K562 (cell line): ENCODE measurements at regions not wholly inside any gene's neighbourhood (a gene's known extent, or its start where the extent isn't known, plus 50 kb on each side); places are given as distances from the start of the nearest gene placed in this dataset.

Experiments
- ARID4B ChIP-seq: sonication (generic); formaldehyde crosslinking; IDR thresholded peaks from 2 replicates; pipeline ENCODE4 v1.8.0; 2022; ENCODE audit warnings: mild to moderate bottlenecking, missing genetic modification reagents
- BHLHE40 ChIP-seq: IDR thresholded peaks from 2 replicates; pipeline ENCODE4 v1.6.1; 2011; ENCODE audit warnings: low read length, improper control_type of control experiment
- CEBPG ChIP-seq, 3 experiments: fragments of 200-800 bp in 1 of 3; sonication (Bioruptor generic) in 1 of 3; sonication (generic) in 1 of 3; formaldehyde crosslinking in 1 of 3; IDR thresholded peaks in 2 of 3; conservative IDR thresholded peaks in 1 of 3; 2 replicates each; pipeline versions ENCODE4 v1.6.1 to v1.8.0; 2016 to 2022; ENCODE audit warnings: missing compliant biosample characterization in 2 of 3, missing genetic modification characterization in 2 of 3, mild to moderate bottlenecking in 1 of 3, missing genetic modification reagents in 1 of 3
- CREM ChIP-seq: IDR thresholded peaks from 2 replicates; pipeline ENCODE4 v1.6.1; 2014; ENCODE audit warnings: antibody characterized with exemption, low read depth
- DPF2 ChIP-seq: fragments of 450-650 bp; IDR thresholded peaks from 2 replicates; pipeline ENCODE4 v1.6.1; 2016
- FOSL1 ChIP-seq: fragments of 200-800 bp; sonication (Bioruptor generic); conservative IDR thresholded peaks from 2 replicates; pipeline ENCODE4 v1.6.1; 2016; ENCODE audit warnings: missing genetic modification characterization, missing compliant biosample characterization
- FOXJ2 ChIP-seq: fragments of 200-800 bp; sonication (Bioruptor generic); IDR thresholded peaks from 2 replicates; pipeline ENCODE4 v1.6.1; 2016; ENCODE audit warnings: missing genetic modification characterization, missing compliant biosample characterization
- GTF3C2 ChIP-seq: IDR thresholded peaks from 3 replicates; pipeline ENCODE4 v1.6.1; 2011; ENCODE audit warnings: borderline replicate concordance, mild to moderate bottlenecking, moderate library complexity; ENCODE audit not compliant: insufficient read length; ENCODE audit errors: extremely low read depth
- HDAC3 ChIP-seq: fragments of 450-650 bp; IDR thresholded peaks from 2 replicates; pipeline ENCODE4 v1.6.1; 2018; ENCODE audit warnings: borderline replicate concordance, mild to moderate bottlenecking, moderate library complexity; ENCODE audit not compliant: partially characterized antibody
- JUNB ChIP-seq: fragments of 450-650 bp; formaldehyde crosslinking; conservative IDR thresholded peaks from 2 replicates; pipeline ENCODE4 v1.4.0; 2020; ENCODE audit warnings: mild to moderate bottlenecking
- JUND ChIP-seq, 2 experiments: IDR thresholded peaks; 2 replicates in 1 of 2; 3 replicates in 1 of 2; pipeline ENCODE4 v1.6.1; 2011; ENCODE audit warnings: borderline replicate concordance in 2 of 2, low read depth in 2 of 2, low read length in 2 of 2, improper control_type of control experiment in 1 of 2, missing biosample characterization in 1 of 2, missing genetic modification characterization in 1 of 2, missing genetic modification reagents in 1 of 2
- MITF ChIP-seq: IDR thresholded peaks from 2 replicates; pipeline ENCODE4 v1.6.1; 2014; ENCODE audit warnings: antibody characterized with exemption
- PCBP2 ChIP-seq: fragments of 200-400 bp; formaldehyde crosslinking; IDR thresholded peaks from 2 replicates; pipeline ENCODE4 v1.6.1; 2018; ENCODE audit warnings: low read length, low read depth, mild to moderate bottlenecking, moderate library complexity; ENCODE audit not compliant: poor library complexity, severe bottlenecking
- PHF21A ChIP-seq: fragments of 450-650 bp; IDR thresholded peaks from 2 replicates; pipeline ENCODE4 v1.6.1; 2017; ENCODE audit warnings: low read depth, borderline replicate concordance
- RAD51 ChIP-seq: fragments of 450-650 bp; IDR thresholded peaks from 2 replicates; pipeline ENCODE4 v1.7.1; 2016; ENCODE audit warnings: low read depth, mild to moderate bottlenecking, borderline replicate concordance
- SMAD2 ChIP-seq: fragments of 150-350 bp; IDR thresholded peaks from 2 replicates; pipeline ENCODE4 v1.6.1; 2014; ENCODE audit warnings: low read depth, mild to moderate bottlenecking, low read length
- SOX6 ChIP-seq: fragments of 450-650 bp; IDR thresholded peaks from 2 replicates; pipeline ENCODE4 v1.6.1; 2014; ENCODE audit warnings: mild to moderate bottlenecking
- ZBTB1 ChIP-seq: sonication (generic); formaldehyde crosslinking; IDR thresholded peaks from 2 replicates; pipeline ENCODE4 v1.8.1; 2023; ENCODE audit warnings: missing genetic modification reagents, low read depth, mild to moderate bottlenecking, borderline replicate concordance
- ZC3H8 ChIP-seq: fragments of 450-650 bp; IDR thresholded peaks from 2 replicates; pipeline ENCODE4 v1.6.1; 2017
- ZNF75A ChIP-seq: fragments of 450-650 bp; formaldehyde crosslinking; IDR thresholded peaks from 2 replicates; pipeline ENCODE4 v1.4.0; 2020; ENCODE audit warnings: mild to moderate bottlenecking

- no peak for TF ChIP-seq ZC3H8
- TF ChIP-seq ZBTB1, result no peak
- peak; percentile 46; the same call in 1 of the 2 replicates for TF ChIP-seq JUND (IDR thresholded peaks at IDR 0.05; ENCODE audit: borderline replicate concordance, low read depth, low read length)
- TF ChIP-seq JUND (tag; IDR thresholded peaks at IDR 0.05; ENCODE audit: borderline replicate concordance, low read depth, low read length), result peak; percentile 56; the same call in 1 of the 3 replicates
- TF ChIP-seq RAD51, result peak; percentile 80
- no peak for TF ChIP-seq ARID4B (CRISPR knock-in tag)
- TF ChIP-seq FOSL1 (tag), result peak; percentile 74
- TF ChIP-seq GTF3C2, result no peak
- TF ChIP-seq SOX6, result peak; percentile 39; the same call in 1 of the 2 replicates
- no peak for TF ChIP-seq HDAC3
- TF ChIP-seq FOXJ2 (tag), result peak; percentile 93
- TF ChIP-seq PHF21A, result no peak
- no peak for TF ChIP-seq PCBP2
- no peak for TF ChIP-seq SMAD2
- peak; percentile 65; the same call in 1 of the 2 replicates for TF ChIP-seq JUNB (CRISPR knock-in tag)
- TF ChIP-seq ZNF75A (CRISPR knock-in tag), result no peak
- TF ChIP-seq BHLHE40, result peak; percentile 85
- TF ChIP-seq DPF2, result no peak
- TF ChIP-seq CEBPG (CRISPR knock-in tag; IDR thresholded peaks at IDR 0.05), result no peak
- TF ChIP-seq CEBPG (tag; conservative IDR thresholded peaks at IDR 0.05 in 1 of 2, IDR thresholded peaks at IDR 0.05 in 1 of 2), result no peak
- TF ChIP-seq CREM, result no peak
- TF ChIP-seq MITF, result peak; percentile 34; the same call in 1 of the 2 replicates
Measured at GRCh38 chr6:168968228-168968627, 285.4 kb downstream of the THBS2 start (continued).
